ENCODE measurements at regions not wholly inside any gene's neighbourhood (a gene's known extent, or its start where the extent isn't known, plus 50 kb on each side); places are given as distances from the start of the nearest gene placed in this dataset.

DNA sequence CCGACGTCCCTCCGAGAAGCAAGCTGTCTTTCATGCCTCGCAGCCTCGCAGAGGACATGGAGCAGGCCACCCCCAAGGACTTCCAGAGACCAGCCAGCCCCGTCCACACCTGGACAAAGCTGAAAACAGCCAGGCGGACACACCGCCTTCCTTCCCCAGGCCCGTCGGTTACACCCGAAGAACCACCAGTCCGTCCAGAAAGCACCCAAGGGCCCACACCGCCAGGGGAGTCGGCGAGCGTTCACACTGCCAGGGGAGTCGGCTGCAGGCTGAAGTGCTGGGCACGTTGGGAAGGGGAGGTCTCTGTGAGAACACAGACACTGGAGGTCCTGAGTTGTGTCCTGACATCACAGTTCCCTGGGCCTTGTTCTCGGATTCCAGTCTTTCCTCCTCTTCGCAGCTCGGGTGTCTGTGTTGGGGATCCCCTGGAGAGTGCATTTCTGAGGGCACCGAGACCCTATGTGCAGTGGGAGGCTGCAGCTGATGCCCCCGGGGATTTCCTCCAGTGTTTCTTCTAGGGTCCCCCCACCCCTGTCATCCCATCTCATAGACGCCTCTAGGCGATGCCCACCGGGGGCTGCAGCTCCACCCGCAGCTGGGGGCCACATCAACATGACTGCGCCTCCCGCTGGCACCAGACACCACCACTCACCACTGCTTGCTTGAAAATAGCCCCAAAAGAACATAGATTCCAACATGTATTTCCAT lies 344.4 kb upstream of the SALL3 start:
- 89 to 90% methylated on average over 28 of the region's 29 CpGs for WGBS, 2 donors
- intact Hi-C loops (cut with DNase I; ENCODE audit: low total_unique reads): no loop called here
- no peak overlapping the region for H3K4me3 ChIP-seq (ENCODE audit: low read depth, poor library complexity, severe bottlenecking)
- DNase-seq (ENCODE audit: low spot score in 2 of 2): peak in 1 of 2 donors; percentile 68
- TF ChIP-seq, protein P1, sequence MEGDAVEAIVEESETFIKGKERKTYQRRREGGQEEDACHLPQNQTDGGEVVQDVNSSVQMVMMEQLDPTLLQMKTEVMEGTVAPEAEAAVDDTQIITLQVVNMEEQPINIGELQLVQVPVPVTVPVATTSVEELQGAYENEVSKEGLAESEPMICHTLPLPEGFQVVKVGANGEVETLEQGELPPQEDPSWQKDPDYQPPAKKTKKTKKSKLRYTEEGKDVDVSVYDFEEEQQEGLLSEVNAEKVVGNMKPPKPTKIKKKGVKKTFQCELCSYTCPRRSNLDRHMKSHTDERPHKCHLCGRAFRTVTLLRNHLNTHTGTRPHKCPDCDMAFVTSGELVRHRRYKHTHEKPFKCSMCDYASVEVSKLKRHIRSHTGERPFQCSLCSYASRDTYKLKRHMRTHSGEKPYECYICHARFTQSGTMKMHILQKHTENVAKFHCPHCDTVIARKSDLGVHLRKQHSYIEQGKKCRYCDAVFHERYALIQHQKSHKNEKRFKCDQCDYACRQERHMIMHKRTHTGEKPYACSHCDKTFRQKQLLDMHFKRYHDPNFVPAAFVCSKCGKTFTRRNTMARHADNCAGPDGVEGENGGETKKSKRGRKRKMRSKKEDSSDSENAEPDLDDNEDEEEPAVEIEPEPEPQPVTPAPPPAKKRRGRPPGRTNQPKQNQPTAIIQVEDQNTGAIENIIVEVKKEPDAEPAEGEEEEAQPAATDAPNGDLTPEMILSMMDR (IDR thresholded peaks at IDR 0.05): no peak
- TF ChIP-seq POLR2A (IDR thresholded peaks at IDR 0.05): no peak

DNA sequence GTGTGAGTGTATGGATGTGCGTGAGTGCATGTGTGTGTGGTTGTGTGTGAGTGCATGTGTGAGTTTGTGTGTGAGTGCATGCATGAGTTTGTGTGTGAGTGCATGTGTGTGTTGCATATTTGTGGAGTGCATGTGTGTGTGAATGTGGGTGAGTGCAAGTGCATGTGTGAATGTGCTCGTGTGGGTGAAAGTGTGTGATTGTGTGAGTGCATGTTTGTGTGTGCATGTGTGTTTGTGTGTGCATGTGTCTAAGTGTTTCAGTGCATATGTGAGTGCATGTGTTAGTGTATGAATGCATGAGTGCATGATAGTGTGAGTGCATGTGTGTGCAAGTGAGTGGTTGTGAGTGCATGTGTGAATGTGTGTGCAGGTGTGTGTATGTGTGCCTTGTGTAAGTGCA lies 343.4 kb upstream of the SALL3 start:
- intact Hi-C loops (cut with DNase I; ENCODE audit: low total_unique reads): no loop called here
- DNase-seq (ENCODE audit: low spot score in 2 of 2): no peak
- H3K4me3 ChIP-seq (ENCODE audit: low read depth, poor library complexity, severe bottlenecking): no peak overlapping the region
- WGBS, 2 donors: 87 to 89% methylated on average over 2 of the region's 2 CpGs
- TF ChIP-seq, protein P1 (IDR thresholded peaks at IDR 0.05): no peak
- no peak for TF ChIP-seq POLR2A (IDR thresholded peaks at IDR 0.05)

DNA sequence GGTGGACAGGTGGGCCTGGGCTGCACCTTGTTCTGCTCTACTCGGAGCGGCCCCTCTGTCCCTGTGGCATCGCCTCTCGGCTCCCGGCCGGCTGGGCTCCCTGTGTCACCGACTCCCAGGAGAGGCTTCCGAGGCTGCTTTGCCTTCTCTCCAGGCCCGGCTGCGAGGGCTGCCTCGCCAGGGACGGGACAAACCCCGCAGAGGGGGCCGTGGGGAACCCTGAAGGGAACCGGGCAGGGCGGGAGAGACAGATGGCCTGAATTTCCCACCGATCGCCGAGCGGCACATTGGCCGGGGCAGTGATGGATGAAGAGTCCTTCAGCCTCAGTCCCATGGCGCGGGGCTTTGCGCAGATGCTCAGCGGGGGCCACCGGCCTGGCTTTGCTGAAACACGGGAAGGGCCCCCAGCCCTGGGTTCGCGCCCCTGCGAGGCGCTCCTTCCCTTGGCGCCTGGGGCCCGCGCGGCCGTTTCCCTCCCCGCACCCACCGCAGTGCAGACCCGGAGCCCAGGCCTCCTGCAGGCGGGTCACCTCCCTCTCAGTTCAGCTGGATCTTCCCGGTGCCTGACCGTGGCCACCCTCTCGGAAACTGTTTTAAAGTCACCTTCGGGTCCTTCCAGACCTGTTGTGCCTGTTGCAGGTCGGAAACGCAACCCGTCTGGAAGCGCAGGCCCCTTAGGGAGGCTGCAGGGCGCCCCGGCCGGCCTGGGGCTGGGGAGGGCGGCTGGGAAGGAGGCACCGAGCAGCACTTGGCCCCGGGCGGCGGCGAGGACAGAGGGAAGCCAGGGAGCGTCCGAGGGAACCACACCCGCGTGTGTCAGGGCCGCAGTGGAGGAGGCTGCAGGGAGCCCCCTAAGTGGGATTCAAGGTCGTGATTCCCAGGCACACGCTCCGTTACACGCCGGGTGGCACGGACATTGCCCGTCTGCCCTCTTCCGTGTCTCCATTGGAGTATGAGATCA lies 341.9 kb upstream of the SALL3 start:
- TF ChIP-seq, protein P1 (IDR thresholded peaks at IDR 0.05): no peak
- no peak for TF ChIP-seq POLR2A (IDR thresholded peaks at IDR 0.05)
- peak in 1 of 2 donors; percentile 78 for DNase-seq (ENCODE audit: low spot score in 2 of 2)
- WGBS, 2 donors: 88 to 93% methylated on average over 65 to 70 of the region's 70 CpGs
- intact Hi-C loops (cut with DNase I; ENCODE audit: low total_unique reads): no loop called here
- H3K4me3 ChIP-seq (ENCODE audit: low read depth, poor library complexity, severe bottlenecking): no peak overlapping the region

DNA sequence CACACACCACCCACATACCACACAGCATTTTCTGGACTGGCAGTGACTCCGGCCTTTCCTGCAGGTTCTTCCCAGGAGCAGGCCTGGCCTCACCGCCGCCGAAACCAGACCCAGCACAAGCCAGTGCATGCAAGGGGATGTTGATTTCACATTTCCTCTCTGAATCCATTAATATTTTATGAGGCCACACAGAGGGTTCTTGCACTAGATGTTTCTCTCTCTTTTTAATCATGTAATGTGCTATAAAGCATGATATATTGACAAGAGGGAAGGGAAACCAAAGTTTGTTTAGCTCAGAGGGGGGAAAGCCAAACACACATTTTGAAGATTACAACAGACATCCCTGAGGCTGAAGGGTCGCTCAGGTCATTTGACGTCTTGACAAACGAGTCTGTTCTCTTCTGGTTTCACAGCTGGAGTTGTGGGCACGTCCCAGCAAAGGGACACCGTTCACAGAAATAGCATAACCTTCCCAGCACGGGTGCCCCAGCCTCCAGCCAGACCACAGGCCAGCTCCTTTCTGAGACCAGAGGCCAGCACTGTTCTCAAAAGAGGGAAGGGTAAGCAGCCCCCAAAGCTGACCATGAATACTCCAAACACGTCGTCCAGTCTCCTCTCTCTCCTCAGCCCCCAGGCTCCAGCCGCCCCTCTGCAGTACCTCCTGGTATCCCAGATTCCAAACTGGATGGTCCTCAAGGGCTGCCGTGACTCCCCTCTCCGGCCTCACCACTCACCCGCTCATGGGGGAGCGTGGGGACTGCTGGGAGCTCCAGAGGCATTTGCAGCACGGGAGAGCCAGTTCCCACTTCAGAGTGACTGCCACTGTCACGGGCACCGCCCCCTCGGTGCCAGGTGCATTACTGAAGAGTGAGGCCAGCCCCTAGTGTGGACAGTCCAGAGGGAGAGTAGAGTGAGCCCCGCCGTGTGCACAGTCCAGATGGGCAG lies 340.3 kb upstream of the SALL3 start:
- 58 to 59% methylated on average over 21 to 22 of the region's 23 CpGs for WGBS, 2 donors
- peak in 1 of 2 donors; percentile 74 for DNase-seq (ENCODE audit: low spot score in 2 of 2)
- intact Hi-C loops (cut with DNase I; ENCODE audit: low total_unique reads): no loop called here
- TF ChIP-seq, protein P1 (IDR thresholded peaks at IDR 0.05): no peak
- TF ChIP-seq POLR2A (IDR thresholded peaks at IDR 0.05): no peak
- H3K4me3 ChIP-seq (ENCODE audit: low read depth, poor library complexity, severe bottlenecking): no peak overlapping the region

DNA sequence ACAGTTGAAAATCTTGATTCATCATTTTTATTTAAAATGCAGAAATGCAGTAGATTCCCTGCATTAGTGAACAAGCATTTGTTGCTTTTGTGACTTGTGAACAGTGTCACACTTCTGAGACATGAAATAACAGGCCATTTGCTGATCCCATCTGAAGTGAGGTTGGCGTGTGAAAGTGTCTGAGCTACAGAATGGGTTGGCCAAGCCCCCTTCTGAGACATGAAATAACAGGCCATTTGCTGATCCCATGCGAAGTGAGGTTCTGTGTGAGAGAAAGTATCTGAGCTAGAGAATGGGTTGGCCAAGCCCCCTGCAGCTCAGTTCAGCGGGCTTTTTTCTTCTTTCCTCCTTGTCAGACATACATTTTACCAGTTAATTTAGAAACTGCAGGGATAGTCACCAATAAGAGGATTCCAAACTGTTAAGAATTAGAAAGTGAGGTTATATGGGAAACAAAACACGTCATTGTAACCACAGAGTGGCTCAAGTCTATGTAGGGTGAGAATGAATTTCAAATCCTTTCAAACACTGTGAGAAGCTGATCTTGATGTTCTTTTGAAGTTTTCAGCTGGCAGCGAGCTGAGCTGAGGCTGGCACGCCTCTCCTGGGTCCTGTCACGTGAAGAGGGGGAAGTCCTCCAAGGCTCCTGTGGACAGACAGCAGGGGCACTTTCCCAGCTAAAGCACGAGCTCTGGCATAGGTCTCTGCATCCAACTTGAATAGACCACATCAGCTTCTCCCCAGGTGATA lies 339.2 kb upstream of the SALL3 start:
- no peak for TF ChIP-seq POLR2A (IDR thresholded peaks at IDR 0.05)
- TF ChIP-seq, protein P1 (IDR thresholded peaks at IDR 0.05): no peak
- intact Hi-C loops (cut with DNase I; ENCODE audit: low total_unique reads): no loop called here
- 58 to 69% methylated on average over 8 of the region's 8 CpGs for WGBS, 2 donors
- no peak for DNase-seq (ENCODE audit: low spot score in 2 of 2)
- no peak overlapping the region for H3K4me3 ChIP-seq (ENCODE audit: low read depth, poor library complexity, severe bottlenecking)
